Trophoblast cell (in vitro differentiated cells and primary cell): ENCODE measurements at regions not wholly inside any gene's neighbourhood (a gene's known extent, or its start where the extent isn't known, plus 50 kb on each side); places are given as distances from the start of the nearest gene placed in this dataset.

ENCODE experiments used
- DNase-seq, 2 donors: peaks; one replicate each; pipeline ENCODE4 v3.0.0-alpha.2; 2016
- H2AFZ ChIP-seq: 2 replicates; pipeline ENCODE4 v1.6.1; 2013; ENCODE audit warnings: low read length, moderate library complexity, mild to moderate bottlenecking; ENCODE audit not compliant: insufficient read depth, poor library complexity
- H2AK5ac ChIP-seq: 2 replicates; pipeline ENCODE4 v1.6.1; 2013; ENCODE audit warnings: mild to moderate bottlenecking, low read length
- H2BK120ac ChIP-seq: 2 replicates; pipeline ENCODE4 v1.6.1; 2013; ENCODE audit warnings: low read length, mild to moderate bottlenecking, moderate library complexity; ENCODE audit not compliant: insufficient read depth, poor library complexity
- H2BK12ac ChIP-seq: 2 replicates; pipeline ENCODE4 v1.6.1; 2013; ENCODE audit warnings: mild to moderate bottlenecking, low read length, moderate library complexity
- H2BK5ac ChIP-seq: 2 replicates; pipeline ENCODE4 v1.6.1; 2013; ENCODE audit warnings: low read length, low read depth, moderate library complexity, mild to moderate bottlenecking; ENCODE audit not compliant: poor library complexity
- H3K14ac ChIP-seq: 2 replicates; pipeline ENCODE4 v1.6.1; 2013; ENCODE audit warnings: mild to moderate bottlenecking, low read length
- H3K18ac ChIP-seq: 2 replicates; pipeline ENCODE4 v1.6.1; 2013; ENCODE audit warnings: mild to moderate bottlenecking, low read length
- H3K23ac ChIP-seq: 2 replicates; pipeline ENCODE4 v1.6.1; 2013; ENCODE audit warnings: low read length
- H3K27ac ChIP-seq: 2 replicates; pipeline ENCODE4 v1.5.1; 2013; ENCODE audit warnings: low read depth, mild to moderate bottlenecking, inconsistent platforms, low read length, moderate library complexity
- H3K27me3 ChIP-seq: 2 replicates; pipeline ENCODE4 v1.6.1; 2013; ENCODE audit warnings: inconsistent platforms, mild to moderate bottlenecking, low read length, moderate library complexity; ENCODE audit not compliant: insufficient read depth
- H3K36me3 ChIP-seq, 2 experiments: 1 replicate in 1 of 2; 2 replicates in 1 of 2; pipeline ENCODE4 v1.6.1; 2013; ENCODE audit warnings: low read length in 2 of 2, mild to moderate bottlenecking in 2 of 2, moderate library complexity in 1 of 2; ENCODE audit not compliant: insufficient read depth in 2 of 2, control insufficient read depth in 1 of 2
- H3K4ac ChIP-seq: 2 replicates; pipeline ENCODE4 v1.6.1; 2013; ENCODE audit warnings: low read depth, mild to moderate bottlenecking, low read length, moderate library complexity
- H3K4me1 ChIP-seq, 2 experiments: 1 replicate in 1 of 2; 2 replicates in 1 of 2; pipeline ENCODE4 v1.6.1; 2013; ENCODE audit warnings: low read length in 2 of 2, mild to moderate bottlenecking in 2 of 2, moderate library complexity in 1 of 2; ENCODE audit not compliant: insufficient read depth in 2 of 2, control insufficient read depth in 1 of 2
- H3K4me2 ChIP-seq: 2 replicates; pipeline ENCODE4 v1.6.1; 2013; ENCODE audit warnings: inconsistent platforms, mild to moderate bottlenecking, low read length, moderate library complexity
- H3K4me3 ChIP-seq: 2 replicates; pipeline ENCODE4 v1.5.1; 2013; ENCODE audit warnings: mild to moderate bottlenecking, low read depth, low read length, inconsistent platforms
- H3K79me1 ChIP-seq: one replicate; pipeline ENCODE4 v1.6.1; 2013; ENCODE audit warnings: low read length
- H3K79me2 ChIP-seq: 2 replicates; pipeline ENCODE4 v1.6.1; 2013; ENCODE audit warnings: low read length, mild to moderate bottlenecking; ENCODE audit not compliant: control insufficient read depth, insufficient read depth, poor library complexity
- H3K9ac ChIP-seq: 2 replicates; pipeline ENCODE4 v1.6.1; 2013; ENCODE audit warnings: mild to moderate bottlenecking, low read length
- H3K9me3 ChIP-seq: 2 replicates; pipeline ENCODE4 v1.6.1; 2013; ENCODE audit warnings: low read depth, mild to moderate bottlenecking, control low read depth, inconsistent platforms, low read length; ENCODE audit not compliant: insufficient read depth
- H4K12ac ChIP-seq: 2 replicates; pipeline ENCODE4 v1.6.1; 2013; ENCODE audit warnings: low read depth, mild to moderate bottlenecking, low read length, moderate library complexity
- H4K8ac ChIP-seq: 2 replicates; pipeline ENCODE4 v1.6.1; 2013; ENCODE audit warnings: low read depth, mild to moderate bottlenecking, low read length, moderate library complexity
- H4K91ac ChIP-seq: one replicate; pipeline ENCODE4 v1.6.1; 2013; ENCODE audit warnings: low read depth, mild to moderate bottlenecking, low read length, moderate library complexity
- WGBS: extraction: QIAGEN DNeasy Blood & Tissue Kit; methylation state at CpG from one replicate; pipeline ENCODE4 v1.1.7; 2013; ENCODE audit warnings: missing lambda C conversion rate; ENCODE audit not compliant: insufficient read length, insufficient coverage; ENCODE audit errors: extremely low coverage; 5-methylcytosine and 5-hydroxymethylcytosine counted together

DNA sequence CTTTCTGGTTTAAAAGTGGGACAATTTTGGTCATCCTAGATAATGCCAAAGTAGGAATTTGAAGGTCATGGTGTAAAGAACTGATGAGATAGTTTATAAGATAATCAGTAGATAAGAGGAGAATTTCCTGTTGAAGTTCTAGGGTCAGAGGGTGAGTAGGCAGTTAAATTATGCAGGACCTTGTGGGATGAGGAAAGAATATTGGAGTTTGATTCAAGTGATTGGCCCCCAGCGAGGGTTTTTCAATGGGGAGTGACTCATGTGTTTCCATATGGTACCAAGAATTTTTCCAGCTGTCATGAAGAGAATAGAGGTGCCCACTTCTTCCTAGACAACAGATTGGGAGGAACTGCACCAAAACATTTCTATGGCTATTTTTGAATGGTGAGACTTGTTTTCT lies 940.2 kb upstream of the ZEB2 start:
- H3K9me3 ChIP-seq = no peaks in the 10 kb centered on the region
- no peak overlapping the region for H2BK5ac ChIP-seq
- H3K18ac ChIP-seq = no peak overlapping the region
- H4K91ac ChIP-seq = no peak overlapping the region
- H2BK12ac ChIP-seq = no peak overlapping the region
- no peak overlapping the region for H3K23ac ChIP-seq
- WGBS = no CpG with 5 or more reads among the region's 1 CpG
- no peak overlapping the region for H3K27ac ChIP-seq
- H2BK120ac ChIP-seq = no peak overlapping the region
- no peaks in the 10 kb centered on the region for H3K79me2 ChIP-seq
- no peaks in the 10 kb centered on the region for H3K79me1 ChIP-seq
- no peak overlapping the region for H2AFZ ChIP-seq
- H4K12ac ChIP-seq = no peak overlapping the region
- H3K9ac ChIP-seq = no peak overlapping the region
- no peak overlapping the region for H4K8ac ChIP-seq
- no peaks in the 10 kb centered on the region for H3K36me3 ChIP-seq
- H3K4ac ChIP-seq = no peak overlapping the region
- no peak overlapping the region for H3K4me2 ChIP-seq
- no peak overlapping the region for H3K4me3 ChIP-seq
- H3K4me1 ChIP-seq = no peaks in the 10 kb centered on the region
- DNase-seq = no peak
- no peaks in the 10 kb centered on the region for H3K27me3 ChIP-seq
- H3K14ac ChIP-seq = no peak overlapping the region
- no peak overlapping the region for H2AK5ac ChIP-seq

DNA sequence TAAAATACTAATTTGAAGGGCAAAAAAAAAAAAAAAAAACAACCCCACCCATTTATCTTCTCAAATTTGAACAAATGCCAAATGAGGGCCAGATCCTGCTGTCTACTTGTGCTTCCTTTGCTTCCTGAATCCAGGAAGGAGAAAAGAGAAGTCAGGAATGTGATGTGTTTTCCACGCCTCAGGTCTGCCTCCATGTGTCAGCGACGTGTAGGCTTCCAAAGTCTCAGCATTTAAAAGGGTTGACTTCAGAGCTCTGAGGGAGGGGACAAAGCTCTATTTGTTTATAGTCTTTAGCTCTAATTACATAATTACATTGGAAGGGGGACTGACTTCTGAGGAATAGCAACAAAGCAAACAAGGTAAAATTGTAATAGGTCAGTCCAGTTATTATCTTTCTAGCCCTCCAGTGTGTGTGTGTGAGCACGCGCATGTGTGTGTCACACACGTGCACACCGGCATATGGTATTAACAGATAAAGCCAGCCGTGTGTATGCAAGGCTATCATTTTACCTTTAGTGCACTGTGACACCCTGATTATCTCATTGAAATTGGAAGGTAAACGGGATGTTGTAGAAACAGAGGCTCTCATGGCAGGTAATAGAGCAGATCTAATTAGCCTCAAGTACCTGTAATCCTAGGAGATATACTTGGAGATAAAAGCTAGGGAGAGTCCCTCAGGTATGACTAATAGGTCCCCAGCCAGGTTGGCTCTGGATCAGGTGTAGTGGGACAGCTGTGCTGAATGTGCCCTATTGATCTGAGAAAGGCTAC lies 911.4 kb upstream of the ZEB2 start:
- Histone ChIP-seq H3K9me3 (no peaks in the 10 kb centered on the region), H3K23ac (no peak overlapping the region), H3K14ac (no peak overlapping the region), H4K12ac (no peak overlapping the region), H3K18ac (no peak overlapping the region), H4K91ac (no peak overlapping the region), H3K4me3 (no peak overlapping the region), H3K4ac (no peak overlapping the region), H3K4me1 (no peaks in the 10 kb centered on the region), H3K79me2 (no peaks in the 10 kb centered on the region), H4K8ac (no peak overlapping the region), H3K79me1 (no peaks in the 10 kb centered on the region), H3K27ac (no peak overlapping the region), H3K36me3 (no peaks in the 10 kb centered on the region), H2AFZ (no peak overlapping the region), H3K9ac (no peak overlapping the region), H2AK5ac (no peak overlapping the region), H2BK12ac (no peak overlapping the region), H2BK5ac (no peak overlapping the region), H2BK120ac (no peak overlapping the region), H3K27me3 (no peaks in the 10 kb centered on the region), H3K4me2 (no peak overlapping the region)
- DNase-seq = no peak
- no CpG with 5 or more reads among the region's 9 CpGs for WGBS

DNA sequence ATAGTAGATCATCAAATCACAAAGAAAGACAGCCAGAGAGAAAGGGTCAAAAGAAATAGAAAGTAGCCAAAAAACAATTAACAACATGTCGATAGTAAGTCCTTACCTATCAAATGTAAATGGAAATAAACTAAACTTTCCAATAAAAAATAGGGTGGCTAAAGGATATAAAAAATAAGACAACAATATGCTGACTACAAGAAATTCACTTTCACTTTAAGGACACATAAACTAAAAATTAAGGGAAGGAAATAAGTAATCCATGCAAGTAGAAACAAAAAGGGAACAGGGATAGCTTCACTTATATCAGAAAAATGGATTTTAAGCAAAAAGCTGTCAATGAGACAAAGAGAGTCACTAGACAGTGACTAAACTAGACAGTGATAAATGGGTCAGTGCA lies 903.9 kb upstream of the ZEB2 start:
- no peak overlapping the region for H2AFZ ChIP-seq
- H3K18ac ChIP-seq = no peak overlapping the region
- H3K4me1 ChIP-seq = no peaks in the 10 kb centered on the region
- no peak overlapping the region for H3K27ac ChIP-seq
- H2BK120ac ChIP-seq = no peak overlapping the region
- no peak overlapping the region for H2AK5ac ChIP-seq
- WGBS = no CpG with 5 or more reads among the region's 1 CpG
- H3K36me3 ChIP-seq = no peaks in the 10 kb centered on the region
- DNase-seq = no peak
- H3K27me3 ChIP-seq = no peaks in the 10 kb centered on the region
- no peaks in the 10 kb centered on the region for H3K79me2 ChIP-seq
- H3K4ac ChIP-seq = no peak overlapping the region
- H3K14ac ChIP-seq = no peak overlapping the region
- H2BK5ac ChIP-seq = no peak overlapping the region
- H3K4me3 ChIP-seq = no peak overlapping the region
- H4K12ac ChIP-seq = no peak overlapping the region
- no peaks in the 10 kb centered on the region for H3K9me3 ChIP-seq
- no peak overlapping the region for H3K23ac ChIP-seq
- H4K91ac ChIP-seq = no peak overlapping the region
- H3K79me1 ChIP-seq = no peaks in the 10 kb centered on the region
- H3K9ac ChIP-seq = no peak overlapping the region
- no peak overlapping the region for H4K8ac ChIP-seq
- no peak overlapping the region for H2BK12ac ChIP-seq
- H3K4me2 ChIP-seq = no peak overlapping the region

DNA sequence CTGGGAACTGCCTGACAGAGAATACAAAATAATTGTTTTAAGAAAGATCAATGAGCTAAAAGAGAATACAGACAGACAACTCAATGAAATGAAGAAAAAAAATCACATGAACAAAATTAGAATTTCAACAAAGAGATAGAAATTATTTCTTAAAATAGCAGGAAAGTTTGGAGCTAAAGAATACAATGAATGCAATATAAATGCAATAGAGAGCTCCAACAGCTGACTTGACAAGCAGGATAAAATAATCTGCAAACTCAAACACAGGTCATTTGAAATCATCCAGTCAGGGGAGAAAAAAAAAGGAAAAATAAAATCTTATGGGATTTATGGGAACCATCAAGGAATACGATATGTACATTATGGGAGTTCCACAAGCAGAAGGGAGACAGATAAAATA lies 902.7 kb upstream of the ZEB2 start:
- no peak overlapping the region for H2AK5ac ChIP-seq
- H3K23ac ChIP-seq = no peak overlapping the region
- no peak overlapping the region for H3K4me3 ChIP-seq
- no peak overlapping the region for H2BK5ac ChIP-seq
- no peaks in the 10 kb centered on the region for H3K36me3 ChIP-seq
- no peak overlapping the region for H4K91ac ChIP-seq
- H3K4me2 ChIP-seq = no peak overlapping the region
- WGBS = no CpG with 5 or more reads among the region's 1 CpG
- no peak overlapping the region for H2AFZ ChIP-seq
- no peak overlapping the region for H2BK120ac ChIP-seq
- no peak overlapping the region for H3K9ac ChIP-seq
- no peaks in the 10 kb centered on the region for H3K9me3 ChIP-seq
- H3K4ac ChIP-seq = no peak overlapping the region
- H3K18ac ChIP-seq = no peak overlapping the region
- no peak overlapping the region for H4K8ac ChIP-seq
- no peak overlapping the region for H2BK12ac ChIP-seq
- H3K27ac ChIP-seq = no peak overlapping the region
- no peaks in the 10 kb centered on the region for H3K4me1 ChIP-seq
- H3K79me2 ChIP-seq = no peaks in the 10 kb centered on the region
- no peak overlapping the region for H3K14ac ChIP-seq
- no peaks in the 10 kb centered on the region for H3K79me1 ChIP-seq
- H3K27me3 ChIP-seq = no peaks in the 10 kb centered on the region
- DNase-seq = no peak
- no peak overlapping the region for H4K12ac ChIP-seq
